MM.1S (cell line): ENCODE measurements at regions not wholly inside any gene's neighbourhood (a gene's known extent, or its start where the extent isn't known, plus 50 kb on each side); places are given as distances from the start of the nearest gene placed in this dataset.

ENCODE experiments used
- CTCF ChIP-seq: fragments of 300-600 bp; sonication (generic); IDR thresholded peaks from 2 replicates; pipeline ENCODE4 v1.5.1; 2016; ENCODE audit warnings: antibody characterized with exemption, low read length, mixed read lengths
- EZH2 ChIP-seq: fragments of 300-600 bp; sonication (generic); optimal IDR thresholded peaks from 2 replicates; pipeline ENCODE3; 2017; ENCODE audit warnings: low read depth, mild to moderate bottlenecking, antibody characterized with exemption, low read length, mixed read lengths
- EZH2phosphoT487 ChIP-seq: fragments of 300-600 bp; sonication (generic); IDR thresholded peaks from 2 replicates; pipeline ENCODE4 v1.6.1; 2018; ENCODE audit warnings: antibody characterized with exemption, low read length

GRCh38 chr5:169472544-169472943 lies 111.0 kb upstream of the SPDL1 start:
- TF ChIP-seq CTCF = no peak
- TF ChIP-seq EZH2 = no peak
- TF ChIP-seq EZH2phosphoT487 = no peak
